Peyer's patch (tissue), 4 donors: ENCODE measurements at regions not wholly inside any gene's neighbourhood (a gene's known extent, or its start where the extent isn't known, plus 50 kb on each side); places are given as distances from the start of the nearest gene placed in this dataset.

Source experiments
- DNase-seq, 3 donors: peaks; one replicate each; pipeline ENCODE4 v3.0.0-alpha.2; 2017 to 2019
- H3K27ac ChIP-seq, 4 donors: fragments of 200-600 bp; sonication (generic); one replicate each; pipeline ENCODE4 v1.5.1; 2016 to 2019
- H3K27me3 ChIP-seq, 2 donors: fragments of 200-600 bp; sonication (generic); one replicate each; pipeline ENCODE4 v1.5.1; 2019
- H3K36me3 ChIP-seq, 3 donors: fragments of 200-600 bp; sonication (generic); one replicate each; pipeline ENCODE4 v1.5.1; 2016 to 2019
- H3K4me1 ChIP-seq, 4 donors: fragments of 200-600 bp; sonication (generic); one replicate each; pipeline ENCODE4 v1.5.1; 2016 to 2019
- H3K4me3 ChIP-seq, 4 donors: fragments of 200-600 bp; sonication (generic); 1 replicate in 3 of 4; 2 replicates in 1 of 4; pipeline ENCODE4 v1.5.1; 2016 to 2019; ENCODE audit warnings: mild to moderate bottlenecking in 1 of 4
- H3K9me3 ChIP-seq, 4 donors: fragments of 200-600 bp; sonication (generic); one replicate each; pipeline ENCODE4 v1.5.1; 2016 to 2019; ENCODE audit warnings: mild to moderate bottlenecking in 1 of 4
- POLR2A ChIP-seq, 2 donors: fragments of 450-650 bp; IDR thresholded peaks; one replicate each; pipeline ENCODE4 v1.5.1; 2017; ENCODE audit warnings: antibody characterized with exemption in 2 of 2, mild to moderate bottlenecking in 2 of 2, moderate library complexity in 2 of 2
- TF ChIP-seq, protein P1 (sequence below), 6 experiments: fragments of 450-650 bp in 4 of 6; fragments of 200-600 bp in 2 of 6; sonication (generic) in 1 of 6; IDR thresholded peaks; one replicate each; pipeline ENCODE4 v1.5.1; 2017 to 2019; ENCODE audit warnings: antibody characterized with exemption in 6 of 6, mild to moderate bottlenecking in 3 of 6, moderate library complexity in 1 of 6

DNA sequence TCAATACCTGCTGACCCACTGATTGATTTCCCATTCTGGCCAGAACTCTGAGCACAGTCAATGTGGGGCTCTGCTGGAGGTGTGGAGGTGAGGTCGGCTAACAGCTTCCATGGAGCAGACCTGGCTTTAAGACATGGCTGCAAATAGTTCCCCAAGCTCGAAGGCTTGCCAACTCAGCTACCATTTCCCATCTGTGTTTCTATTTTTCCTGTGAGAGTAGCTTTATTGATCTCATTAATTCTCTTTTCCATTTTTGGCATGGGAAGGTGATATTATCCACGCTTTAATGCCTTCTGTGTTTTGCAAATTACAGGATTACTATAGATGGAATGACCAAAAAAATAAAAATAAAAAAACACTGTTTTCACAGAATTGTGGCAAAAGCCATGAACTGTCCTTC, 151.6 kb upstream of the XYLT1 start:
- Histone ChIP-seq H3K4me1 (no peaks in the 10 kb centered on the region), H3K4me3 (no peak overlapping the region), H3K27me3 (no peaks in the 10 kb centered on the region), H3K36me3 (no peaks in the 10 kb centered on the region), H3K9me3 (peaks cover 0 to 6% (median 0%) of the 10 kb centered on the region in 4 donors), H3K27ac (no peak overlapping the region)
- TF ChIP-seq POLR2A (IDR thresholded peaks at IDR 0.05) = no peak
- TF ChIP-seq, protein P1, sequence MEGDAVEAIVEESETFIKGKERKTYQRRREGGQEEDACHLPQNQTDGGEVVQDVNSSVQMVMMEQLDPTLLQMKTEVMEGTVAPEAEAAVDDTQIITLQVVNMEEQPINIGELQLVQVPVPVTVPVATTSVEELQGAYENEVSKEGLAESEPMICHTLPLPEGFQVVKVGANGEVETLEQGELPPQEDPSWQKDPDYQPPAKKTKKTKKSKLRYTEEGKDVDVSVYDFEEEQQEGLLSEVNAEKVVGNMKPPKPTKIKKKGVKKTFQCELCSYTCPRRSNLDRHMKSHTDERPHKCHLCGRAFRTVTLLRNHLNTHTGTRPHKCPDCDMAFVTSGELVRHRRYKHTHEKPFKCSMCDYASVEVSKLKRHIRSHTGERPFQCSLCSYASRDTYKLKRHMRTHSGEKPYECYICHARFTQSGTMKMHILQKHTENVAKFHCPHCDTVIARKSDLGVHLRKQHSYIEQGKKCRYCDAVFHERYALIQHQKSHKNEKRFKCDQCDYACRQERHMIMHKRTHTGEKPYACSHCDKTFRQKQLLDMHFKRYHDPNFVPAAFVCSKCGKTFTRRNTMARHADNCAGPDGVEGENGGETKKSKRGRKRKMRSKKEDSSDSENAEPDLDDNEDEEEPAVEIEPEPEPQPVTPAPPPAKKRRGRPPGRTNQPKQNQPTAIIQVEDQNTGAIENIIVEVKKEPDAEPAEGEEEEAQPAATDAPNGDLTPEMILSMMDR (IDR thresholded peaks at IDR 0.05) = no peak
- no peak for DNase-seq

DNA sequence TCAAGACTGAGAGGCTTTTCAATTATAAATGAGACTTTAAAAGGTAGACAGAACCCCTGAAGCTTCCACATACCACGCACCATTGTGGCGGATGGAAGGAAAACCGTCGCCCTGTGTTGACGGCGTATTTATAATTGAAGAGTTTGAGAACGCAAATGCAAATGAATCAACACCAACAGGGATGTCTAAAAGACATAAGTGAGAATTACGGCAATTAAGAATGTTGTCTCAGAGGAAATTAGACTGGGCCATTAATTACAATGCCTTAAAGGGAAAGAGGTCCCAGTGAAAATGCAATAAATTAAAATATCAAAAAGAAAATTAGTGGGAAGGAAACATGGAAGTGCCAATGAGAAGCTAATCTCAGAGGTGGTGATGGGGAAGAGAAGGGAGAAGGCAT, 148.5 kb upstream of the XYLT1 start:
- Histone ChIP-seq H3K4me1 (no peaks in the 10 kb centered on the region), H3K9me3 (no peaks in the 10 kb centered on the region), H3K27me3 (no peaks in the 10 kb centered on the region), H3K4me3 (no peak overlapping the region), H3K36me3 (no peaks in the 10 kb centered on the region), H3K27ac (no peak overlapping the region)
- no peak for DNase-seq
- no peak for TF ChIP-seq POLR2A (IDR thresholded peaks at IDR 0.05)
- TF ChIP-seq, protein P1 (IDR thresholded peaks at IDR 0.05) = no peak

GRCh38 chr16:17617021-17617552, 146.3 kb upstream of the XYLT1 start:
- no peak overlapping the region for H3K27ac ChIP-seq
- no peaks in the 10 kb centered on the region for H3K36me3 ChIP-seq
- no peak for TF ChIP-seq POLR2A (IDR thresholded peaks at IDR 0.05)
- TF ChIP-seq, protein P1 (IDR thresholded peaks at IDR 0.05) = no peak
- H3K4me3 ChIP-seq = no peak overlapping the region
- no peaks in the 10 kb centered on the region for H3K9me3 ChIP-seq
- no peaks in the 10 kb centered on the region for H3K4me1 ChIP-seq
- no peak for DNase-seq
- H3K27me3 ChIP-seq = no peaks in the 10 kb centered on the region

DNA sequence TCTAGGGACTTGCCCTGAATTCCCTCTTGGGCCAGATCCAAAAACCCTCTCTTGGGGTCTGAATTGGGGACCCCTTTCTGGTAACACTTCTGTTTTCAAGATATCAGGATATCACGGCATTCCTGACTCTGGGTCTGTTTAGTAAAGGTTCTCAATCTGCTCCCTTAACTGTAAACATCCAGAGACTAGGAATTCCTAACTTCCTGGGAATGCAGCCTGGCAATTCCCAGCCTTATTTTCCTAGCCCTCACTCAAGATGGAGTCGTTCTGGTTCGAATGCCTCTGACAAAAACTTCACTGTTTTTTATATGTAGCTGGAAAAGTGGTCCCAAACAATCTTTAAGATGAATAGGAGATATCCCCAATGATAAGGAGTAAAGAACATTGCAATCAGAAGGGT, 141.6 kb upstream of the XYLT1 start:
- no peaks in the 10 kb centered on the region for H3K4me1 ChIP-seq
- no peaks in the 10 kb centered on the region for H3K9me3 ChIP-seq
- no peak for DNase-seq
- H3K27me3 ChIP-seq = no peaks in the 10 kb centered on the region
- H3K36me3 ChIP-seq = no peaks in the 10 kb centered on the region
- no peak overlapping the region for H3K27ac ChIP-seq
- TF ChIP-seq POLR2A (IDR thresholded peaks at IDR 0.05) = no peak
- TF ChIP-seq, protein P1 (IDR thresholded peaks at IDR 0.05) = no peak
- H3K4me3 ChIP-seq = no peak overlapping the region

DNA sequence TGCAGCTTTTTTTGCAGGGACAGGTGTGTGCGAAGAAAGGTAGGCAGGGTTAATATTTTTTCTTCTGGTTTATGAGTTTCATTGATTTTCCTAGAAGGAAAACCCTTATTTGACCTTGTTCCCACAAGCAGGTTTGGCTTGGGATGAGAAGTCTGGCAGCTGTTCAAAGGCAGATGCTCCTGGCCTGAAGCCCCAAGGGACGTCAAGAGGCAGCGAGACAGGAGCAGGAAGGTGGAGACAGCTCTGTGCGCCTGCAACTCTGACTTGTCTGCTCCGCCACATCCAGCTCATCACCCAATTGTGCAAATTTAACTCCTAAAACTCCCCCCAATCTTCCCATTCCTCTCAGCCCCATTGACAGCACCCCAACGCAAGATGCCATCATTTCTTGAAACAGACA, 136.8 kb upstream of the XYLT1 start:
- TF ChIP-seq, protein P1 (IDR thresholded peaks at IDR 0.05) = no peak
- no peak for TF ChIP-seq POLR2A (IDR thresholded peaks at IDR 0.05)
- Histone ChIP-seq H3K27me3 (no peaks in the 10 kb centered on the region), H3K27ac (no peak overlapping the region), H3K36me3 (no peaks in the 10 kb centered on the region), H3K9me3 (no peaks in the 10 kb centered on the region), H3K4me3 (no peak overlapping the region), H3K4me1 (no peaks in the 10 kb centered on the region)
- no peak for DNase-seq

GRCh38 chr16:17607075-17607509, 136.3 kb upstream of the XYLT1 start:
- DNase-seq = no peak
- Histone ChIP-seq H3K4me3 (no peak overlapping the region), H3K36me3 (no peaks in the 10 kb centered on the region), H3K27me3 (no peaks in the 10 kb centered on the region), H3K4me1 (no peaks in the 10 kb centered on the region), H3K27ac (no peak overlapping the region), H3K9me3 (no peaks in the 10 kb centered on the region)
- TF ChIP-seq POLR2A (IDR thresholded peaks at IDR 0.05) = no peak
- TF ChIP-seq, protein P1 (IDR thresholded peaks at IDR 0.05) = no peak
